GM12878 (cell line): ENCODE measurements at regions not wholly inside any gene's neighbourhood (a gene's known extent, or its start where the extent isn't known, plus 50 kb on each side); places are given as distances from the start of the nearest gene placed in this dataset.

ENCODE experiments used
- ATAC-seq: fragments of 200-7000 bp; cut with Tn5 transposase; 3 replicates; pipeline ENCODE4 v1.9.1; 2020; ENCODE audit warnings: mild to moderate bottlenecking, moderate library complexity
- BruUV-seq: library from RNA; stranded (reverse); fragments of 400-500 nt; replicated peaks from 2 replicates; lab custom pipeline; 2021; lab: Mats Ljungman, UMichigan
- CTCF ChIA-PET: fragments of 300-600 bp; sonication (Branson Sonifier 250); formaldehyde crosslinking; extraction: SDS; loops from one replicate; lab custom pipeline; 2021; ENCODE audit warnings: inconsistent platforms; lab: Yijun Ruan, JAX
- POLR2A ChIA-PET: fragments of 350-600 bp; formaldehyde crosslinking; extraction: SDS; loops from one replicate; lab custom pipeline; 2021; ENCODE audit warnings: inconsistent platforms; lab: Charles Lee
- RAD21 ChIA-PET: fragments of 300-600 bp; sonication (Branson Sonifier 250); formaldehyde crosslinking; loops from one replicate; lab custom pipeline; 2023; ENCODE audit warnings: antibody characterized with exemption; ENCODE audit not compliant: unreplicated experiment; lab: Charles Lee
- SMC1A ChIA-PET: fragments of 300-600 bp; sonication (Branson Sonifier 250); formaldehyde crosslinking; loops from one replicate; lab custom pipeline; 2023; ENCODE audit not compliant: unreplicated experiment, uncharacterized antibody; lab: Charles Lee
- DNase-seq: peaks from one replicate; pipeline ENCODE4 v3.0.0-alpha.2; 2011; ENCODE audit warnings: low read depth, low spot score
- FAIRE-seq: peaks from 3 replicates; lab custom pipeline; 2011; peaks lifted over from hg19 to GRCh38; lab: Jason Lieb, UNC
- H2AFZ ChIP-seq: 2 replicates; pipeline ENCODE4 v1.6.0; 2011; ENCODE audit warnings: low read depth, low read length, control low read depth; ENCODE audit not compliant: control insufficient read depth
- H3K27ac ChIP-seq: 2 replicates; pipeline ENCODE4 v1.5.1; 2011; ENCODE audit warnings: control low read depth; ENCODE audit not compliant: control insufficient read depth, insufficient read depth
- H3K27me3 ChIP-seq, 2 experiments: replicated peaks in 1 of 2; 2 replicates each; pipeline versions ENCODE4 v1.6.0 to v1.6.1; 2011; ENCODE audit warnings: low read length in 1 of 2; ENCODE audit not compliant: control insufficient read depth in 2 of 2, insufficient read depth in 2 of 2
- H3K36me3 ChIP-seq, 2 experiments: 2 replicates each; pipeline ENCODE4 v1.5.1; 2011; ENCODE audit warnings: low read length in 1 of 2; ENCODE audit not compliant: control insufficient read depth in 2 of 2, insufficient read depth in 2 of 2
- H3K4me1 ChIP-seq: 2 replicates; pipeline ENCODE4 v1.6.1; 2011; ENCODE audit warnings: mild to moderate bottlenecking, low read length, moderate library complexity, mixed read lengths; ENCODE audit not compliant: control insufficient read depth, insufficient read depth
- H3K4me2 ChIP-seq: 2 replicates; pipeline ENCODE4 v1.6.0; 2011; ENCODE audit warnings: control low read depth; ENCODE audit not compliant: control insufficient read depth, insufficient read depth
- H3K4me3 ChIP-seq: fragments of 200-600 bp; sonication (generic); 2 replicates; pipeline ENCODE4 v1.5.1; 2016
- H3K79me2 ChIP-seq: 2 replicates; pipeline ENCODE4 v1.6.0; 2011; ENCODE audit warnings: low read length; ENCODE audit not compliant: control insufficient read depth, insufficient read depth
- H3K9ac ChIP-seq: 2 replicates; pipeline ENCODE4 v1.8.0; 2011; ENCODE audit warnings: low read length, control low read depth, mixed read lengths; ENCODE audit not compliant: control insufficient read depth, insufficient read depth
- H3K9me3 ChIP-seq: replicated peaks from 3 replicates; pipeline ENCODE4 v1.5.1; 2011; ENCODE audit warnings: mild to moderate bottlenecking, low read length; ENCODE audit not compliant: control insufficient read depth, insufficient read depth
- H4K20me1 ChIP-seq: 2 replicates; pipeline ENCODE4 v1.6.0; 2011; ENCODE audit not compliant: control insufficient read depth, insufficient read depth
- EZH2 ChIP-seq: IDR thresholded peaks from 2 replicates; pipeline ENCODE4 v1.6.1; 2012; ENCODE audit warnings: low read depth, mild to moderate bottlenecking, control low read depth, inconsistent platforms, low read length, borderline replicate concordance; ENCODE audit not compliant: control insufficient read depth
- NR2C2 ChIP-seq: IDR thresholded peaks from 2 replicates; pipeline ENCODE4 v1.6.1; 2011; ENCODE audit warnings: borderline replicate concordance, low read depth; ENCODE audit not compliant: control insufficient read depth, insufficient read length
- WGBS: methylation state at CpG from one replicate; pipeline ENCODE4 v1.1.6; 2016; ENCODE audit warnings: low lambda C conversion rate; ENCODE audit not compliant: insufficient replicate concordance, insufficient coverage; ENCODE audit errors: missing lambda C conversion rate; 5-methylcytosine and 5-hydroxymethylcytosine counted together
- in situ Hi-C: fragments of 300-500 bp; cut with MboI; formaldehyde crosslinking; loops from 9 replicates; pipeline ENCODE4 v1.14.3; 2018; ENCODE audit warnings: mixed read lengths
- intact Hi-C: fragments of 100-400 bp; cut with micrococcal nuclease; formaldehyde crosslinking; loops from one replicate; pipeline ENCODE4 v1.14.2; 2022; ENCODE audit not compliant: unreplicated experiment
- TF ChIP-seq, protein P1 (sequence below): fragments of 450-650 bp; formaldehyde crosslinking; IDR thresholded peaks from 2 replicates; pipeline ENCODE4 v1.4.0; 2020; ENCODE audit warnings: mild to moderate bottlenecking, moderate library complexity

- TF ChIP-seq, protein P1, sequence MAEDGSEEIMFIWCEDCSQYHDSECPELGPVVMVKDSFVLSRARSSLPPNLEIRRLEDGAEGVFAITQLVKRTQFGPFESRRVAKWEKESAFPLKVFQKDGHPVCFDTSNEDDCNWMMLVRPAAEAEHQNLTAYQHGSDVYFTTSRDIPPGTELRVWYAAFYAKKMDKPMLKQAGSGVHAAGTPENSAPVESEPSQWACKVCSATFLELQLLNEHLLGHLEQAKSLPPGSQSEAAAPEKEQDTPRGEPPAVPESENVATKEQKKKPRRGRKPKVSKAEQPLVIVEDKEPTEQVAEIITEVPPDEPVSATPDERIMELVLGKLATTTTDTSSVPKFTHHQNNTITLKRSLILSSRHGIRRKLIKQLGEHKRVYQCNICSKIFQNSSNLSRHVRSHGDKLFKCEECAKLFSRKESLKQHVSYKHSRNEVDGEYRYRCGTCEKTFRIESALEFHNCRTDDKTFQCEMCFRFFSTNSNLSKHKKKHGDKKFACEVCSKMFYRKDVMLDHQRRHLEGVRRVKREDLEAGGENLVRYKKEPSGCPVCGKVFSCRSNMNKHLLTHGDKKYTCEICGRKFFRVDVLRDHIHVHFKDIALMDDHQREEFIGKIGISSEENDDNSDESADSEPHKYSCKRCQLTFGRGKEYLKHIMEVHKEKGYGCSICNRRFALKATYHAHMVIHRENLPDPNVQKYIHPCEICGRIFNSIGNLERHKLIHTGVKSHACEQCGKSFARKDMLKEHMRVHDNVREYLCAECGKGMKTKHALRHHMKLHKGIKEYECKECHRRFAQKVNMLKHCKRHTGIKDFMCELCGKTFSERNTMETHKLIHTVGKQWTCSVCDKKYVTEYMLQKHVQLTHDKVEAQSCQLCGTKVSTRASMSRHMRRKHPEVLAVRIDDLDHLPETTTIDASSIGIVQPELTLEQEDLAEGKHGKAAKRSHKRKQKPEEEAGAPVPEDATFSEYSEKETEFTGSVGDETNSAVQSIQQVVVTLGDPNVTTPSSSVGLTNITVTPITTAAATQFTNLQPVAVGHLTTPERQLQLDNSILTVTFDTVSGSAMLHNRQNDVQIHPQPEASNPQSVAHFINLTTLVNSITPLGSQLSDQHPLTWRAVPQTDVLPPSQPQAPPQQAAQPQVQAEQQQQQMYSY, result no peak
- TF ChIP-seq, all 136 proteins: peak for 0
Measured at GRCh38 chr15:62868507-62868906, 174.0 kb upstream of the TPM1 start (continued).

DNA sequence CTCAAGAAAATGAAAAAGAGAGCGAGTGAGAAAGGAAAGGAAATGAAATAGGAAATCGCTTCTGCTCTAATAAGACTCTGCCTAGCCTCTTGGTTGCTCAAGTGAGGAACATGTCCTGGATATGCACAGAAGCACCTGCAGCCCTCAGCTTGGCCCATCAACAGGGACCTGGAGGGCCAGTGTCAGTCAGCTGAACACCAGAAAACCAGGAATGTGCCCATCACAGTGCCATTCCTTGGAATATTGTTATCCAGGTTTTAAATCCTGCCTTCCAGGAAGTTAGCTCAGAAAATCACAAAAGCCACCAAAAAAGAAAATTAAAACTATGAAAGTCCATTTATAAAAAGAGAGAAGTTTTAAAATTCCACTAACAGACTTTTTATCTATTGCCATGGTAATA lies 173.4 kb upstream of the TPM1 start:
- Histone ChIP-seq H4K20me1 (no peaks in the 10 kb centered on the region), H3K4me3 (no peak overlapping the region), H3K27ac (no peak overlapping the region), H3K9ac (no peak overlapping the region), H3K4me2 (no peak overlapping the region), H3K4me1 (no peaks in the 10 kb centered on the region), H3K79me2 (no peaks in the 10 kb centered on the region), H2AFZ (no peak overlapping the region), H3K36me3 (no peaks in the 10 kb centered on the region), H3K9me3 (no peaks in the 10 kb centered on the region), H3K27me3 (no peaks in the 10 kb centered on the region; a peak in 1 of 4 replicates)
- DNase-seq (no peak), FAIRE-seq (no peak), ATAC-seq (no peak)
- RAD21 ChIA-PET, result no interaction called here
- SMC1A ChIA-PET, result no interaction called here
- CTCF ChIA-PET, result no interaction called here
- no peak for TF ChIP-seq NR2C2
- TF ChIP-seq EZH2, result no peak
- 14% methylated on average over 2 of the region's 2 CpGs for WGBS
- in situ Hi-C loops, result no loop called here
- POLR2A ChIA-PET, result no interaction called here
- no TSS peak for BruUV-seq
- intact Hi-C loops, result no loop called here
